ENCODE measurements at regions not wholly inside any gene's neighbourhood (a gene's known extent, or its start where the extent isn't known, plus 50 kb on each side); places are given as distances from the start of the nearest gene placed in this dataset.

GRCh38 chr2:189363559-189363958 is 77.7 kb upstream of the WDR75 start:
- Histone ChIP-seq H3K9me3 (peaks cover 0 to 9% (median 0%) of the 10 kb centered on the region in 12 donors), H3K27me3 (no peaks in the 10 kb centered on the region), H3K4me3 (no peak overlapping the region), H3K36me3 (no peaks in the 10 kb centered on the region), H3K4me1 (no peaks in the 10 kb centered on the region), H3K27ac (no peak overlapping the region)
- no peak for TF ChIP-seq CTCF (IDR thresholded peaks at IDR 0.05)
- no peak for TF ChIP-seq POLR2A (IDR thresholded peaks at IDR 0.05)
- no peak for ATAC-seq
- WGBS, 4 donors, result 87 to 91% (median 88%) methylated on average over 2 of the region's 2 CpGs
- intact Hi-C loops (cut with DNase I), result no loop called here
- DNase-seq, result no peak

- H3K4me1 ChIP-seq, result peaks cover 0 to 4% (median 0%) of the 10 kb centered on the region in 12 donors
- TF ChIP-seq CTCF (IDR thresholded peaks at IDR 0.05) (no peak), POLR2A (IDR thresholded peaks at IDR 0.05) (no peak)
- H3K36me3 ChIP-seq, result no peaks in the 10 kb centered on the region
- H3K4me3 ChIP-seq, result no peak overlapping the region
- DNase-seq, result no peak
- no peak overlapping the region for H3K27ac ChIP-seq
- ATAC-seq, result no peak
- no peaks in the 10 kb centered on the region for H3K27me3 ChIP-seq
- intact Hi-C loops (cut with DNase I), result no loop called here
- peaks cover 0 to 9% (median 0%) of the 10 kb centered on the region in 12 donors for H3K9me3 ChIP-seq
- WGBS, 4 donors, result 93 to 96% (median 94%) methylated on average over 3 of the region's 3 CpGs
Measured at GRCh38 chr2:189364607-189365006, 76.7 kb upstream of the WDR75 start.

GRCh38 chr2:189366349-189366748 is 74.9 kb upstream of the WDR75 start:
- intact Hi-C loops (cut with DNase I), result no loop called here
- Histone ChIP-seq H3K36me3 (no peaks in the 10 kb centered on the region), H3K27me3 (no peaks in the 10 kb centered on the region), H3K27ac (no peak overlapping the region), H3K4me3 (no peak overlapping the region), H3K4me1 (peaks cover 0 to 4% (median 0%) of the 10 kb centered on the region in 12 donors), H3K9me3 (peaks cover 0 to 4% (median 0%) of the 10 kb centered on the region in 12 donors)
- TF ChIP-seq CTCF (IDR thresholded peaks at IDR 0.05) (no peak), POLR2A (IDR thresholded peaks at IDR 0.05) (no peak)
- WGBS, 4 donors, result 95 to 100% (median 96%) methylated on average over 3 of the region's 3 CpGs
- DNase-seq (no peak), ATAC-seq (no peak)

DNA sequence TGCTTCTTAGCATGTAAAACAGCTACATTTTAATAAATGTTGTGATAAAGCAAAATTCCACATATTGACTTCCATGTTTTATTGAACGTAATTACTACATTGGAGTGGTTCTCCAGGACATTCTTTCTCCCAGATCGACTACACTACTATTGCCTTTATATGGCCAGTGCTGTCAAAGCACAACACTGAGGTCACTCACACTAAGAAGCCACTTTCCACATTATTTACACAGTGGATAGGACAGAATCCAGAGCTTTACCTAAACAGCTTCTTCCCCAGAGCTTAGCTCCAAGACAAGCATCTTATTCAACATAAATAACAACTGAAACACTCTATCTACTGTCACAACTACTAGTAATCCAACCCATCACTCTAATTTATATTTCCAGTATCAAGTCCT is 73.9 kb upstream of the WDR75 start:
- DNase-seq, result no peak

More for the DNA sequence above, 73.9 kb upstream of the WDR75 start:
- H3K27ac ChIP-seq, result no peak overlapping the region
- H3K27me3 ChIP-seq, result no peaks in the 10 kb centered on the region
- ATAC-seq, result no peak
- TF ChIP-seq CTCF (IDR thresholded peaks at IDR 0.05) (no peak), POLR2A (IDR thresholded peaks at IDR 0.05) (no peak)
- peaks cover 0 to 4% (median 0%) of the 10 kb centered on the region in 12 donors for H3K4me1 ChIP-seq
- H3K36me3 ChIP-seq, result no peaks in the 10 kb centered on the region
- intact Hi-C loops (cut with DNase I), result no loop called here
- WGBS, 4 donors, result 83 to 84% (median 83%) methylated on average over 2 of the region's 2 CpGs
- H3K4me3 ChIP-seq, result no peak overlapping the region
- peaks cover 0 to 10% (median 0%) of the 10 kb centered on the region in 12 donors for H3K9me3 ChIP-seq

Measured in heart left ventricle (tissue), 16 donors.